Pancreas (tissue), 10 donors: ENCODE measurements at regions not wholly inside any gene's neighbourhood (a gene's known extent, or its start where the extent isn't known, plus 50 kb on each side); places are given as distances from the start of the nearest gene placed in this dataset.

Source experiments
- ATAC-seq, 4 donors: fragments of 200-7000 bp; cut with Tn5 transposase; one replicate each; pipeline versions ENCODE4 v1.8.0 to v1.9.1; 2020; ENCODE audit warnings: mild to moderate bottlenecking in 4 of 4, moderate library complexity in 4 of 4
- DNase-seq, 6 donors: peaks; one replicate each; pipeline ENCODE4 v3.0.0-alpha.2; 2020
- FAIRE-seq: peaks from 2 replicates; lab custom pipeline; 2012; peaks lifted over from hg19 to GRCh38; lab: Jason Lieb, UNC
- H3K27ac ChIP-seq, 4 donors: fragments of 200-600 bp; sonication (generic); 1 replicate in 3 of 4; 2 replicates in 1 of 4; pipeline versions ENCODE4 v1.5.0 to v1.8.0; 2020
- H3K27me3 ChIP-seq, 4 donors: fragments of 200-600 bp; one replicate each; pipeline ENCODE4 v1.8.0; 2021
- H3K36me3 ChIP-seq, 3 donors: fragments of 200-600 bp; sonication (generic) in 1 of 3; one replicate each; pipeline versions ENCODE4 v1.5.0 to v1.8.0; 2020 to 2021
- H3K4me1 ChIP-seq, 3 donors: fragments of 200-600 bp; one replicate each; pipeline ENCODE4 v1.8.0; 2021
- H3K4me3 ChIP-seq, 4 donors: fragments of 200-600 bp; sonication (generic) in 2 of 4; one replicate each; pipeline versions ENCODE4 v1.5.0 to v1.8.0; 2020 to 2021
- H3K9me3 ChIP-seq, 4 donors: fragments of 200-600 bp; one replicate each; pipeline ENCODE4 v1.8.0; 2021
- CTCF ChIP-seq, 4 donors: fragments of 200-600 bp; sonication (generic) in 3 of 4; IDR thresholded peaks; one replicate each; pipeline versions ENCODE4 v1.5.0 to v1.8.0; 2021; ENCODE audit warnings: antibody characterized with exemption in 4 of 4
- WGBS, 2 donors: extraction: QIAGEN DNeasy Blood & Tissue Kit; methylation state at CpG; one replicate each; pipeline ENCODE4 v1.1.7; 2013; 5-methylcytosine and 5-hydroxymethylcytosine counted together
- intact Hi-C, 3 donors: fragments of 100-400 bp; cut with DNase I; formaldehyde crosslinking; loops; one replicate each; pipeline versions ENCODE4 v1.11.1 to v1.14.2; 2022
- donor health status: healthy with polysubstance abuse.
- donor health status: DM: no; HTN: no; CAD: no; lungs with moderate emphysema.
- donor health status: DM: no; HTN: no; CAD: no.
- donor health status: control.
- donor health status: control.
- donor health status: Bipolar disorder and iron deficiency.
- donor health status: DM: yes; HTN: yes; CAD: no.
- donor health status: DM: no; HTN: no; CAD: no.
- donor health status: DM: no; HTN: no; CAD: no.
- donor health status: DM: yes; HTN: yes; CAD: no.

DNA sequence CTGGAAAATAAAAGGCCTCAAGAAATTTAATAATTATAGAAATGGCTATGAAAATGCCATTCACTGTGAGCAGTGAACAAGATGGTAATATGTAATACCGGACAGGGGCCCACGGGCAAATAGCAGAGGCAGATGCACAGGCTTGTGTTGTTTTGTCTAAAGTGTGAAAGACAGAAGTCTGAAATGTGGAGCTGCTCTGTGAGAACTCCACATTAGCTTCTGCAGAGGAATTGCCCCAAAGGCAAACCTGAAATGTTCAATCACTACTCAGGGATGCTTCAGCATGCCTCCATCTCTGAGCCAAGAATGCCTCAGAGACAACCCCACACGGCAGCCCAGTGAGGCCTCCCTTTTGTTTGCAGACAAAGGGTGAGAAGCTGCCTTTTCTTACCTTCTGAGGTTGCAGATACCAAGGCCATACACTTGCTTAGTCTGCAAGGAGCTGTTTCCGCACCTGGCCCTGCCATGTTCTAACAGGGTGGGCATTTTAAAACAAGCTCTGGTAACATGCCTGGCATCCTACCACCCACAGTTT, 124.3 kb upstream of the CXCL14 start:
- FAIRE-seq (no peak), ATAC-seq (no peak)
- 69 to 78% methylated on average over 4 of the region's 4 CpGs for WGBS, 2 donors

GRCh38 chr5:135702191-135702590, 123.4 kb upstream of the CXCL14 start:
- Histone ChIP-seq H3K9me3 (no peaks in the 10 kb centered on the region), H3K36me3 (no peaks in the 10 kb centered on the region), H3K27ac (no peak overlapping the region), H3K4me1 (peaks cover 0 to 5% (median 4%) of the 10 kb centered on the region in 3 donors), H3K4me3 (no peak overlapping the region), H3K27me3 (no peaks in the 10 kb centered on the region)
- intact Hi-C loops, result no loop called here
- no peak for TF ChIP-seq CTCF (IDR thresholded peaks at IDR 0.05)
- FAIRE-seq (no peak), ATAC-seq (no peak), DNase-seq (no peak)
- WGBS, 2 donors, result 80 to 90% methylated on average over 6 of the region's 6 CpGs

More for the DNA sequence above, 124.3 kb upstream of the CXCL14 start:
- Histone ChIP-seq H3K36me3 (no peaks in the 10 kb centered on the region), H3K4me3 (no peak overlapping the region), H3K27me3 (no peaks in the 10 kb centered on the region), H3K9me3 (no peaks in the 10 kb centered on the region), H3K4me1 (peaks cover 0 to 5% (median 4%) of the 10 kb centered on the region in 3 donors), H3K27ac (no peak overlapping the region)
- intact Hi-C loops, result no loop called here
- DNase-seq, result no peak
- TF ChIP-seq CTCF (IDR thresholded peaks at IDR 0.05), result no peak

GRCh38 chr5:135700731-135701130, 121.9 kb upstream of the CXCL14 start:
- no peaks in the 10 kb centered on the region for H3K9me3 ChIP-seq
- DNase-seq (no peak), FAIRE-seq (no peak)

DNA sequence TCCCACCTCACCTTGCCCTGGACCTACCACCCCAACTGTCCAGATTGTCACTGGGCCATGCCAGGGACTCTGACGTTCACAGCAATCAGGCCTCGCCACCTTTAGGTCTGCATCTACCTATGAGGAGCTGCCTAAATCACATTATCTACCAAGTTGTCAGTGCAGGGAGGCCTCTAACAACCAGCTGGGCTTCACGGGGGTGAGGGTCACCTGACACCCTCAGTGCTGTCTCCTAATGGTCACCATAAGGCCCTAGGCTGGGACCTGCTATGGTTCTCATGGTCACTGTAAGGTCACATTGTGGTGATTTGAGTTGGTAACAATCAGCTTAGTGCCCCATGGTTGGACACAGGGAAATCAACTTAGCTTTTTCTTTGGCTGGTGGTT, 119.2 kb upstream of the CXCL14 start:
- ATAC-seq (no peak), DNase-seq (no peak), FAIRE-seq (no peak)
- Histone ChIP-seq H3K9me3 (no peaks in the 10 kb centered on the region), H3K27ac (no peak overlapping the region), H3K36me3 (no peaks in the 10 kb centered on the region), H3K27me3 (no peaks in the 10 kb centered on the region), H3K4me3 (no peak overlapping the region), H3K4me1 (no peaks in the 10 kb centered on the region)
- intact Hi-C loops, result no loop called here
- WGBS, 2 donors, result 66 to 67% methylated on average over 3 of the region's 3 CpGs
- no peak for TF ChIP-seq CTCF (IDR thresholded peaks at IDR 0.05)

More at GRCh38 chr5:135700731-135701130, 121.9 kb upstream of the CXCL14 start:
- TF ChIP-seq CTCF (IDR thresholded peaks at IDR 0.05), result no peak
- 83 to 88% methylated on average over 4 of the region's 4 CpGs for WGBS, 2 donors
- Histone ChIP-seq H3K27me3 (no peaks in the 10 kb centered on the region), H3K36me3 (no peaks in the 10 kb centered on the region), H3K4me3 (no peak overlapping the region), H3K27ac (no peak overlapping the region), H3K4me1 (peaks cover 0 to 5% (median 4%) of the 10 kb centered on the region in 3 donors)
- no peak for ATAC-seq
- intact Hi-C loops, result no loop called here

DNA sequence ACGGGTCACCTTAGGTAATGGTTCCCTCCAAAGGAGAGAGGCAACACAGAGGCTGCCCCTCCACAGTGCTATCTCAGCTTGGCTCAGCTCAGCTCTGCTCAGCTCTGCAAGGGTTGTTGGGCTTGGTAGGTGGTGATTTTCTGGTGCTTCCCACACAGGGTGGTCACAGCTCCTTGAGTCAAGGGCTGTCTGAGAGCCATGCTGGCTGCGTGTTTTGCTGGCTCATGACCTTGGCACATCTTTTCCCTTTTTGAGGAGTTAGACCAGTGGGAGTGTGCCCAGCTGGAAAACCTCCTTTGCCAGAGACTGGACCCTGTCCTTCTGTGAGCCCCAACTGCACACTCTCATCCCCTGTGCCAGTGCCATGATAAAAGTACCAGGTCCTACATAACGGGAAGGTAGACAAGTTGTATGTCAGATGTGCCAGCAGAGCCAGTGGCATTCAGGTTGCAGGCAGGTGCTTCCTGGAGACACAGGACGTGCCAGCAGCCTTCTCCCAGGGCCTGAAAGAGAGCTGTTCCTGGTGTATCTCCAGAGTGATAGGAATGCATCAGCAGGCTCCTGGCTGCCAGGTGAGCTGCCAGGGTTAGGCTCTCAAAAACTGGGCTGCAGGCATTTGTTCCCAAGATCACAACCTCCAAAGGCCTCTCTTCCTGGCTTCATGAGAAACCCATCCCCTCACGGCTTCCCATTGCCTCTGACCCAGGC, 118.6 kb upstream of the CXCL14 start:
- Histone ChIP-seq H3K4me1 (no peaks in the 10 kb centered on the region), H3K27me3 (no peaks in the 10 kb centered on the region), H3K27ac (no peak overlapping the region), H3K9me3 (no peaks in the 10 kb centered on the region), H3K36me3 (no peaks in the 10 kb centered on the region), H3K4me3 (no peak overlapping the region)
- ATAC-seq (no peak), FAIRE-seq (no peak), DNase-seq (no peak)
- WGBS, 2 donors, result 62 to 68% methylated on average over 5 of the region's 5 CpGs
- intact Hi-C loops, result no loop called here
- TF ChIP-seq CTCF (IDR thresholded peaks at IDR 0.05), result no peak
